HG02973 (cell line): ENCODE measurements at regions not wholly inside any gene's neighbourhood (a gene's known extent, or its start where the extent isn't known, plus 50 kb on each side); places are given as distances from the start of the nearest gene placed in this dataset.

Source experiments
- ATAC-seq: cut with Tn5 transposase; IDR thresholded peaks from one replicate; pipeline ENCODE4 v1.9.1; 2021; ENCODE audit warnings: moderate library complexity; ENCODE audit not compliant: unreplicated experiment

- ATAC-seq, result no peak
Measured at GRCh38 chr9:14560194-14560593, 133.0 kb downstream of the ZDHHC21 start.

GRCh38 chr9:14554886-14555285 lies 138.3 kb downstream of the ZDHHC21 start:
- ATAC-seq, result no peak

DNA sequence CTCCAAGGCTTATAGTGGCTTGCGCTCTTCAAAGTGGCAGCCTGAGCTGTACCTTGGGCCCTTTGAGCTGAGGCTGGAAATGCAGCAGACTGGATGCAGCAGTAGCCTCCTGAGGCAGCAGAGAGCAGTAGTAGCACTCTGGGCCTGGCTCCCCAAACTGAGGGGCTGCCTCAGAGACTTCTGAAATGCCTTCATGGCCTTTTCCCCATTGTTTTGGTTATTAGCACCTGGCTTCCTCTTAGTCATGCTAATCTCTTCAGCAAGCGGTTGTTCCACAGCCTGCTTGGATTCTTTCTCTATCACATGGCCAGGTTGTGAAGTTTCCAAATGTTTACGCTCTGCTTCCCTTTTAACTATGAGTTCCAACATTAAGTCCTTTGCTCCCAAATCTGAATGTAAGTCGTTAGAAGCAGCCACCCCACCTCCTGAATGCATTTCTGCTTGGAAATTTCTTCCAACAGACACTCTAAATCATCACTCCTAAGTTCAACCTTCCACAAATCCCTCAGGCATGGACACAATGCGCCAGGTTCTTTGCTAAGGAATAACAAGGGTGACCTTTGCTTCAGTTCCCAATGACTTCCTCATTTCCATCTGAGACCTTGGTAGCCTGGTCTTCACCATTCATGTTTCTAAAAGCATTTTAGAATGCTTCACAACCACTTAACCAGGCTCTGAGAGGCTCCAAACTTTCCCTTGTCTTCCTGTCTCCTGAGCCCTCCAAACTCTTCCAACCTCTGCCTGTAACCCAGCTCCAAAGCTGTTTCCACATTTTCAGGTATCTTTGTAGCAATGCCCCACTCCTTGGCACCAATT lies 145.8 kb downstream of the ZDHHC21 start:
- ATAC-seq, result no peak

DNA sequence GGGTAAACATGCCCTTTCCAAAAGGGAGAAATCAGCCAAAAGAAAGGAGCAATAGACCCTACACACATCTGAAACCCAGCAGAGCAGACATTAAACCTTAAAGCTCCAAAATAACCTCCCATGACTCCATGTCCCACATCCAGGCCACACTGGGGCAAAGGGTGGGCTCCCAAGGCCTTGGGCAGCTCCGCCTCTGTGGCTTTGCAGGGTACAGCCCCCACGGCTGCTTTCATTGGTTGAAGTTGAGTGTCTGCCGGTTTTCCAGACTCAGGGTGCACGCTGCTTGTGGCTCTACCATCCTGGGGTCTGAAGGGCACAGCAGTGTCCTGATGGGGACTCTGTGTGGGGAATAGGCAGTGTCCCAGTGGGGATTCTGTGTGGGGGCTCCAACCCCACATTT lies 146.5 kb downstream of the ZDHHC21 start:
- ATAC-seq, result no peak

- ATAC-seq, result no peak
Measured at GRCh38 chr9:14542071-14542470, 151.2 kb downstream of the ZDHHC21 start.

DNA sequence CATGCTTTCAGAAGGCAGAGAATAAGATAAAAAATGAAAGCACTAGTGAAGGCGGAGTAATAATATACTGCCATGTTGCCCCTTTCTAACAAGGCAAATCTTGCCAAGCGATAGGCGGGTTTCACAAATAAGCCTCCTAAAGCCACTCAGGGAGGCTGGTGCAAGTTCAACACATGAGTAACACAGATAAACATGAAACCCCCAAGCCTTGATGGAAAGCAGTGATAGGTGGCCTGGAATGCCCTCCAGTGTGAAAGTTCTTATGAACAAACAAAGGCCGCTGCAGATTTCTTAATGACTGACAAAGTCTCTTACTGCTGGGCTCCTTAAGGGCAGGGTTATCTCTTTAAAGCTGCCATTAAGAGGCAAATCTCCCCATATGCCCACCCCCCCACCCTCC lies 154.7 kb downstream of the ZDHHC21 start:
- ATAC-seq, result no peak

- ATAC-seq, result no peak
Measured at GRCh38 chr9:14535161-14535955, 157.9 kb downstream of the ZDHHC21 start.

DNA sequence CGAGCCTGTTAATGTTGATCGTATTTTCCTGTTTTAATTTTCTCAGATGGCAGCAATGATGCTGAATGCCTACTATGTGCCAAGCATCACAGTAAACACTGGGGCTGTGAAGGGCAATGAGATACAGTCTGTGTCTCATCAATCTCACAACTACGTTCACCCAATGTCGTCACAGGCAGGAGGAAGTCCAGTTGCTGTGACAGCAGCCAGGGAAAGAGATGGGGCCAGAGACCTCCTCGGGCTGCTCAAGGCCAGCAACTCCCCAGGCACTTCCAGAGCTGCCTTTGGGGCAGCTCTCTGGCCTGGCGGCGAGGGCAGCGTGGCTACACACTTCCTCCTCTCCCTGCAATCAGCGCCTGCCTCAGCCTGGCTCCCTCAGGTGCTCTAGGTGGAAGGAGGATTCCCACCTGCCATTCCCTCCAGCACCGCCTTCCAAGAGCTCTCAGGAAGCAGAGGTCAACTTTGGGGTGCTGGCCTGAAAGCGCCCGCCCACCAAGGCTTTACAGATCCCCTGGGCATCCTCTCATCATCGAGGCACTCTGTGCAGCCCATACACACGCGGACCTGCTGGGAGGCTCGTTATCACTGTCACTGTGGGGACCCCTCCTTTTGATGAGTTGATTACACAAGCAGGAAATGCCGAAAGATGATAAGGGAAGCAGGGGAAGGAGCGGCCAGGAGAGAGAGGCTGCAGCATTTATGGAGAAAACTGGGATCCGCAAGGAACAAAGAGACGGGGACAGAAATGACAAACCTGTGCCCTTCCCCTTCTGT lies 159.2 kb downstream of the ZDHHC21 start:
- ATAC-seq, result no peak

DNA sequence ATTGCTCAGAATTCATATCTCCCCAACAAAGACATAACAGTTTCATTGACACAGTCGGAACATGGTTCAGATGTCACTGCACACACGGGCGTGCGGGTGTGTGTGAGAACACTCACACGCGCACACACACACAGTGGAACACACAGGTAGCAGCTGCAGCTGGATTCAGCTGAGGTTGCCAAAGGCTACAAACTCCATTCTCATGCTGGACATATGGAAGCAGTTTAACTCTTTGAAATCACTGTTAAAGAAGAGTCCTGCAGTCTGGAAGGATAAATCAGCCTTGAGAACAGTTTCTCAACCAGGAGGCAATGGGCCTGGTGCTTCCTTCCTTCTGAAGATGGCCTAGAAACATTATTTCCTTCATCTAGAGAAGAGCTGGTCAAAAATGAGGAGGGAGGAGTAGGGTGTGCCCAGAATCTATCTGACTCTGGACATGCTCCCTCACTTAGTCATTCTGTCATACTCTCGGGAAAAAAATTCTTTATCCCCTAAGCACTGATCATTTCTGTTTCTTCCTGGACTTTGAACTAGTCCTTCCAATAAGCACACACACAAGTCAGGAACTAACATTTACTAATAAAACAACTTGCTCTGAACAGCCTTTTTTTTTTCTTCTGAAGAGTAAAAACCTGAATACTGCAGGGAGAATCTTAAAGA lies 160.6 kb downstream of the ZDHHC21 start:
- ATAC-seq, result no peak

- no peak for ATAC-seq
Measured at GRCh38 chr9:14531341-14532269, 161.6 kb downstream of the ZDHHC21 start.

GRCh38 chr9:14530841-14531240 lies 162.4 kb downstream of the ZDHHC21 start:
- ATAC-seq, result no peak

GRCh38 chr9:14530366-14530765 lies 162.9 kb downstream of the ZDHHC21 start:
- no peak for ATAC-seq

DNA sequence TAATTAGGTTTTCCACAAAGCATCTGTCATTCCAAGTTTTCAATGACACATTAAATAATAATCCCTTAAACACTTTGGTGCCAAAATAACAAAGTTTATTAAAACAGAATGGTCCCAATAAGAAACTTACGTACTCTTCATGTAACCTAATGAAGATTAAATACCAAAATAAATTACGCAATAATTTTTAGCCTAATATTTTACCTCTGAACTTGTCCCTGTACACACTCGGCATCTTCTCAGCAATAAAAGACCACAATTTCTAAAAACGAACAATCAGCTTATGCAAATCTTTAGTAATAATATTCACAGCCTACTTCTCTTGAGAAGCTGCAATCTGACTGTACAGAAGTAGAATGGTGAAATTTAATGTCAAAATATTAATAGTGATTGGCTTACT lies 163.6 kb downstream of the ZDHHC21 start:
- no peak for ATAC-seq

GRCh38 chr9:14529054-14529453 lies 164.2 kb downstream of the ZDHHC21 start:
- no peak for ATAC-seq

DNA sequence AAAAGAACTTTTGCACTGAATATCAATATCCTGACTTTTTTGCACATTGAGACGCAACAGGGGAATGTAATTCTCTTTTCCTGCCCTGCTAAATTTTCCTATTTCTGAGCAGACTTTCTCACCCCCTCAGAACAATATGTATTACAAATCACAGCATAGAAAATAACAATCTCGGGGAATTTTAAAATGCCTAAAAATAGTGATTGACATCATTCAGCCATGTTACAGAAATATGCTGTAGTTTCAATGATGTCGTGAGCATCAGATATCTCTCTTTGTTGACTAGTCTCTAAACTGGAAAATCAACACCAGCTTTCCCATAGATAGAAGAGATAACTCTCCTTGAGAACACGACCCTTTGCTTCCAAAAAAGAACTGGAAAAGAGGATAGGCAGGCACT lies 166.7 kb downstream of the ZDHHC21 start:
- ATAC-seq, result no peak

GRCh38 chr9:14525856-14526255 lies 167.4 kb downstream of the ZDHHC21 start:
- no peak for ATAC-seq

GRCh38 chr9:14524873-14525515 lies 168.2 kb downstream of the ZDHHC21 start:
- ATAC-seq, result no peak

DNA sequence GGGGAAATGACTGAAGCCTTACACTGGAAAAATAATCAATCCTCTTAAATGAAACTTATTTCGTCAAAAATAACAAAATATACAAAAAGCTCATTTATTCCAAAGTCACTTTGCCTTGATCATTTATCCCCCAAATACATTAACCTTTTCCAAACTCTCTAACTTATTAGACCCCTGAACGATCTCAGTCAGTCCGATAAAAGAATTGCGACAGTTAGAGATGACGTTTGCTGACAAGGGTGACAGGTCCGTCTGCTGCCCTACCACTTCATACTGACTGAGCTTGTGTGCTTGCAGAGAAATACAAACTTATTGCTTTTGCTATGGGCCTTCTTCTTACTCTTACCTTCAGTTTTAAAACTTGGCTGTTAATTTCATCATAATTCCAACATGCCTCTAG lies 169.7 kb downstream of the ZDHHC21 start:
- ATAC-seq, result no peak

DNA sequence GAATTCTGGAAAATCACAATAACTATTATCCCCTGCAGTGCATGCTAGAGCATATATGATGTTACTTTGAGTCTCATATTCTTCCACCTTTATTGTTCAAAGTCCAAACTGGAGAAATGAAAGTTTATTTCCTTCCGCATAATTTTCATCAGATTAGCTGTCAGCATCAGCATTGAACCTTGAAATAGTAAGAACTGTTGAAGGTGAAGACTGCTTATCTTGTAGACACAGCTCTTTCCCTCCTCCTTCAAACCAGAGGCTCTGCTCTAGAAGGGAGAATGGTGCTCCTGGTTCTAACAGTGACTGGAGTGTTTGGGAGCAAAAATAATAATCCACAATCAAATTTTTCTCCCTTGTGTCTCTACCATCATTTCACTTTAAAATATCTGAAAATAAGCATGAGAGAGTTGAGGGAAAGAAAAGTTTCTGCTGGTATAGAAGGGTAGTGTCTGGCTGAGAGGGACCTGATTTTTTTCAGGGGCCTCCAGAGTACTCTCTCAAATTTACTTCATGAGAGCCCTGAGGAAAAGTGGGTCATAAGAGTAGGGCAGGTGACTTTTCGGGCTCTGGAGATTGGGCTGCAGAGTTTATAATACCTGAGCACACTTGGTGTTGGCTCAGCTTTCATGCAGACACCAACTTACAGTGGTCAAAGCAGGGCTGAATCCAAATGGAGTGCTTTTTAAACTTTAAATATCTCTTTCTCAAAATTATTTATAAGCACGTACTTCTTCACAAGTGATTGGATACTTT lies 170.4 kb downstream of the ZDHHC21 start:
- no peak for ATAC-seq
